Suppressor macrophage treated with lipopolysaccharide for 4 hours (primary cell): ENCODE measurements at regions not wholly inside any gene's neighbourhood (a gene's known extent, or its start where the extent isn't known, plus 50 kb on each side); places are given as distances from the start of the nearest gene placed in this dataset.

Experiments
- DNase-seq: peaks from one replicate; pipeline ENCODE4 v3.0.0-alpha.2; 2020

DNA sequence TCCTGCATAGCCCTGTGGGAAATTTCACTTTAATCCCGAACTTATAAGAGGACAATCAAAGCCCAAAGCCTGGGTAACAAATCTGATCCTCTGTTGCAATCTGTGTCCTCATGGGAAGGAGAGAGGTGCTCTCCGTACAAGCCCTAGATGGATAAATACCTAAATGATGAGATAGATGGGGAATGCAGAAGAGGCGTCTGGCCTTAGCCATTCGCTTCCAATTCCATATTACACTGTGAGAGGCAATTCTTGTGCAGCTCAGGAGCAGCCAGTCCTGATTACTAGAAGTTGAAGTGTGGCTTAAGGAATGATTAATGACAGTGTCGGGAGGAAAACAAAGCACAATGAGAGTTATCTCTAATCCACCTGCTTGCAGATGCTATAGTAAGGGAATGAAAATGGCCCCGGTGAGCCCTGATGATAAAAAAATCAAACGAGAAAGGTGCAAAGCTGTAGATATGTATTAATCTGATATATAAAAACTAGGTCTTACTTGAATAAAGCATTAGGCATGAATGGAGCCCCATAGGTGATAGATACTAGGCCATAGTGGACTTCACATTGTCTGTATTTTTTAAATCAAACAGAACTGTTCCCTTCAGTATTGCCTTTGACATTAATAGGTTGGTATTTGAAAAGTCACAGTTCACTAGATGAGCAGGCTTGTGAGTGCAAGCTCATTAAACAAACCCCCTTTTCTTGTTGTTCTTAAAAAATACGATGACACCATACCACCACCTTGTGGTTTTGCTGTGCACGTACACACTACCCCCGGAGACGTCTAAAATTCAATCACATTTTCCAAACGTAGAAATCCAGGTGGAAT lies 54.2 kb upstream of the TMCO5A start:
- peak; percentile 36 for DNase-seq

DNA sequence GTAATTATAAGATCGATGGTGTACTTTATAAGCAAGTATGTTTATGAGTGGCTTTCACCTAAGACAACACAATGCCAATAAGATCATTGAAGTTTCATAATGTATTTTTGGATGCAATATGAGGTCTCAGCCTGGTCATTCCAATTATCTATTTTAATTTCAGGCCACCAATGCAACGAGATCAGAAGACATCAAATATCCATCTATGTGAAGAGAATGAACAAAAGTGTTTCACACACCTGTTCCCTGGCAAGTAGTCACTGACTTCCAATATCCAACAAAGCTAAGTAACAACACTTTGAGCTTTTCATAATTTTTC lies 53.6 kb upstream of the TMCO5A start:
- no peak for DNase-seq

DNA sequence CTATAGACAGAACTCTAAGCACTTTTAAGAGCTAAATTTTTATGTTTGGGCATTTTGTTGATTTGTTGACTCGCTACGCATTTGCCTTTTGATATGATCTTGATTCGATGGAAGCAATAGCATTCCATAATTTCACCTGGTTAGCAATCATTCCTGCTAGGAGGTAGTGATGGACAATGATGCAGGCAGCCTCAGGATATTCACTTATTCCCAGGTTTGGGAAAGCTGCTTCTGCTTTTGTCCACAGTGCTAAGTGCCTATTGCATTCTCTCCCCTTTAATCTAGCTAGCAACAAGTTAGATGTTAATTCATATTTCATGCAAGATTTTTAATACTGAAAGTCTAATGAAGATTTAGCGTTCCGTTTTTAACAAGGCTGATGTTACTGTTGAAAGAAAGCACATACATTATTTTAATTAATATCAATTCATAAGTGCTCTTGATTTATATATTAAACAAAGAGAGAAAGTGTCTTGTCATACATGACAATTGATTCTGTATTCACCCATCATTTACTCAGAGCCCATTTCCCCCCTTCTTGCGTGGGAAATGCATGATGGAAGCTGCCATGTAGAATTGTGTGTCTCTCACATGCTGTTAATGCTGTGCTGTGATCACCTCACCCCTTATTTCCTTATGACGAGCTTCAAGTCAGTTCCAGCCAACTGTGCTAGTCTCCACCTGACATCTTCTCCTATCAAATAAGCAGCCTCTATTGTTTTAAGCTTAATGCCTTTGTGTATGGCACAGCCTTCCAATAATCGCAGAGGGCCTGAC lies 53.0 kb upstream of the TMCO5A start:
- DNase-seq = no peak

DNA sequence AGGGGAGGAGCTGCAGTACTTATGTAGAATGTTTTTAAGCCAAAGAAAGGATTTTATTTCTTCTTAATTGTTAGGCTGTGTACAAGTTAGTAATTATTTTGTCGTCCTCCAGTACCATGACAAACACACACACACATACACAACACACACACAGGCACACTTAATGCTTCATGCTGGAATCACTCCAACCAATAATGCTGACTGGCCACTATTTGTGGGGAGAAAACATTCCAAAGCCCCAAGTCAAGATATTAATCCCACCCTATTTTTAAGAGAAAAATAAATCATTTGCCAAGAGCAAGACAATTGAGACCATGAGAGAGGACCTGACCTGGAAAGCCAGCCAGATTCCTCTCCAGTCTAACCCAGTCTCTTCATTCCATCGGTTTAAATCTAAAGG lies 51.8 kb upstream of the TMCO5A start:
- no peak for DNase-seq
